Muscle layer of duodenum (tissue), 2 donors: ENCODE measurements at regions not wholly inside any gene's neighbourhood (a gene's known extent, or its start where the extent isn't known, plus 50 kb on each side); places are given as distances from the start of the nearest gene placed in this dataset.

ENCODE experiments used
- H3K27ac ChIP-seq: one replicate; pipeline ENCODE4 v1.7.0; 2013; ENCODE audit warnings: mild to moderate bottlenecking, low read length
- H3K27me3 ChIP-seq: one replicate; pipeline ENCODE4 v1.7.0; 2013; ENCODE audit warnings: low read depth, mild to moderate bottlenecking, control low read depth, low read length
- H3K36me3 ChIP-seq, 2 donors: one replicate each; pipeline ENCODE4 v1.7.0; 2013; ENCODE audit warnings: low read length in 2 of 2, control low read depth in 1 of 2, mild to moderate bottlenecking in 1 of 2; ENCODE audit not compliant: insufficient read depth in 2 of 2, control insufficient read depth in 1 of 2
- H3K4me1 ChIP-seq, 2 donors: one replicate each; pipeline ENCODE4 v1.7.0; 2013; ENCODE audit warnings: low read length in 2 of 2, mild to moderate bottlenecking in 2 of 2, control low read depth in 1 of 2, moderate library complexity in 1 of 2; ENCODE audit not compliant: insufficient read depth in 2 of 2, control insufficient read depth in 1 of 2
- H3K4me3 ChIP-seq, 2 donors: one replicate each; pipeline ENCODE4 v1.7.0; 2013; ENCODE audit warnings: low read length in 2 of 2, low read depth in 1 of 2, mild to moderate bottlenecking in 1 of 2
- H3K9me3 ChIP-seq, 2 donors: one replicate each; pipeline ENCODE4 v1.7.0; 2013; ENCODE audit warnings: low read length in 2 of 2, control low read depth in 1 of 2, mild to moderate bottlenecking in 1 of 2; ENCODE audit not compliant: control insufficient read depth in 1 of 2
- donor health status: healthy.

DNA sequence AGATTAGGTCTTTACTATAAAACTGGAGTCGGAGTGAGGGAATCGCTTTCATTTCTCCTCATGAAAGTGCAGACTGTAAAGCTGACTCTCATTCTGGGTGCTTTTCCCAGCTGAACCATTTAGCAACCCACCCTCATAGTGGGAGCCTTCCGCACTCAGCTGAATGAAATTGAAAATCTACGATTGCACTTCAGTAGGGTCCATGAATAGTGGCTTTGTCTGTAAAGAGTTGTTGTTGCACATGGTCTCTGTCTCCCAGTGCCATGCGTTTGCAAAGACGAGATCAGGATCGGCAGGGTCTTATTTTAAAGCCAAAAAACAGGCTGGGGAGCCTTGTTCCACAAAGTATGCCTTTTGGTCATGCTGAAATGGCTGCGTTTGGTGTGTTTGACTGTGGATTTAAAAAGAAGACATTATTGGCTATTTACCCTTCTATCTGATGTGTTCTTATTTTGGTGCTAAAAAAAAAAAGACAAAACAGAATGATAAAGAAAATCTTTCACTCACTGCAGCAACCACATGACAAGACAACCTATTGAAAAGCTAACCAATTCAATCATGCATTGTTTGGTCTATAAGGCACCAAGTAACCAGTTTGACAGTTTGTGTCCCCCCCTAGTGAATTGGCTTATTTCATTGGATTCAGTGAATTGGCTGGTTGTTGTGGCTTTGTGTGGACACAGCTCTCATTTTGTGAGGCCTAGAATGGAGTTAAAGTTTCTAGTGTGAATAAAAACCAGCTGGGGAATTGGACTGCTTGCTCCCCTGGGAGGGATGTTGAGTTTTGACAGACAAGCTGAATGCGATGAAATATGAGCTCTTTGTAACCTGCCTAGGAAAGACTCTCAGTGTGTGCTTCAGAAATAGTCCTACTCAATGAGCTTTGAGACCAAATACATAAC, 65.6 kb downstream of the ARHGAP35 start:
- Histone ChIP-seq H3K27me3 (no peaks in the 10 kb centered on the region), H3K36me3 (peaks cover 12 to 14% of the 10 kb centered on the region in 2 donors), H3K4me3 (no peak overlapping the region), H3K27ac (no peak overlapping the region), H3K4me1 (peaks cover 27 to 39% of the 10 kb centered on the region in 2 donors), H3K9me3 (no peaks in the 10 kb centered on the region)

GRCh38 chr19:46927106-46927505, 66.3 kb downstream of the ARHGAP35 start:
- Histone ChIP-seq H3K4me3 (no peak overlapping the region), H3K4me1 (peaks cover 27 to 39% of the 10 kb centered on the region in 2 donors), H3K27ac (no peak overlapping the region)

DNA sequence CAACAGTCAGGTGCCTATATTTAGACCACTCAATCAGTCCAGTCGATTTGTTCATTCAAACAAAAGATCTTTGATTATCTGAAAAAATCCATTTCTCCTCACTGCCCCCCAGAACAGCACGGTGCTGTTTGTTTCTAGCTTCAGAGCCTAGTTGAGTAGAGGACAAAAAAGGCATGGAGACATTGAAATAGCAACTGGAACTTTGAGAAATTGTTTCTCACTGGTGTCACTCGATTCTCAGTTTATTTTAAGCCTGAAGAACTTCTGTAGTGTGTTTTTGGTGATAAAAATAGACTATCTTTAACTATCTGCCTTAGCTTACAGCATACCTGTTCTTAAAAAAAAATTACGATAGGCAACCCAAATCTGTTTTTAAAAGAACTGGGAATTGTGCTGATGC, 67.1 kb downstream of the ARHGAP35 start:
- Histone ChIP-seq H3K36me3 (no peaks in the 10 kb centered on the region), H3K4me1 (peaks cover 27 to 39% of the 10 kb centered on the region in 2 donors), H3K9me3 (no peaks in the 10 kb centered on the region), H3K4me3 (no peak overlapping the region), H3K27me3 (no peaks in the 10 kb centered on the region), H3K27ac (no peak overlapping the region)

More at GRCh38 chr19:46927106-46927505, 66.3 kb downstream of the ARHGAP35 start:
- no peaks in the 10 kb centered on the region for H3K9me3 ChIP-seq
- no peaks in the 10 kb centered on the region for H3K27me3 ChIP-seq
- peaks cover 5 to 7% of the 10 kb centered on the region in 2 donors for H3K36me3 ChIP-seq

- H3K27me3 ChIP-seq: no peaks in the 10 kb centered on the region
- H3K36me3 ChIP-seq: no peaks in the 10 kb centered on the region
- peaks cover 27 to 38% of the 10 kb centered on the region in 2 donors for H3K4me1 ChIP-seq
- no peak overlapping the region for H3K4me3 ChIP-seq
- H3K9me3 ChIP-seq: no peaks in the 10 kb centered on the region
- no peak overlapping the region for H3K27ac ChIP-seq
These were observed 68.2 kb downstream of the ARHGAP35 start for GRCh38 chr19:46928951-46929350.

- Histone ChIP-seq H3K27ac (peak overlapping the region; percentile 16), H3K36me3 (no peaks in the 10 kb centered on the region), H3K27me3 (no peaks in the 10 kb centered on the region), H3K4me1 (peaks cover 5 to 16% of the 10 kb centered on the region in 2 donors), H3K9me3 (no peaks in the 10 kb centered on the region), H3K4me3 (no peak overlapping the region)
These were observed 70.4 kb downstream of the ARHGAP35 start for GRCh38 chr19:46931202-46931601.

- Histone ChIP-seq H3K4me3 (no peak overlapping the region), H3K9me3 (no peaks in the 10 kb centered on the region), H3K4me1 (peaks cover under 1 to 12% of the 10 kb centered on the region in 2 donors), H3K27me3 (no peaks in the 10 kb centered on the region), H3K36me3 (no peaks in the 10 kb centered on the region), H3K27ac (no peak overlapping the region)
These were observed 71.5 kb downstream of the ARHGAP35 start for GRCh38 chr19:46932346-46932745.

DNA sequence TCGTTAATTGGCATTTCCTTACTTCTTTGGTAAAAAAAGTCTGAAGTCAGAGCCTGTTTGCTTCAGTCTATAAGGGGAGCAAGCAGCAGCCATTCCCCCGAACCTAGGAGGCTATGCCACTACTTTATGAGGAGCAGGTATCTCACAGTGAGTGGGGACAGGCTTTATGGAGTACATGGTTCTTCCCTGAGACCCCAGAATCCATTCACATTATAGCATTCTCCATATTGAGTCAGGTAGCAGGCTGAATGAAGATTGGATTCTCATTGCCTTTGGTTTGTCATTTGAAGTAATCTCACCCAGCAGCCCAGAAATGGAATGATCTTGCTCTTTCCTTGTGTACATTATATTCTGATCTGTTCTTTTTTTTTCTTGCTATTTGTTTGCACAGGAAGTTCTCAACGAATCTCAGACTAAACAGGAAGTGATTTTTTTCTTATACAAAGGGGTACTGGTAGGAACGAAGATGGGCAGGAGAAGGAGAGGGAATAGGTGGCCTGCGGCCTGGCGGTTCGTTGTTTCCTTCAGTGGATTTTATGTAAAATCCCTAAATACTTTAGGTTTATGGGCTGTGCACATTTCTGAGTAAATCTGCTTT, 74.4 kb downstream of the ARHGAP35 start:
- Histone ChIP-seq H3K4me3 (no peak overlapping the region), H3K27me3 (no peaks in the 10 kb centered on the region), H3K9me3 (no peaks in the 10 kb centered on the region), H3K4me1 (no peaks in the 10 kb centered on the region), H3K36me3 (peaks cover 0 to 3% of the 10 kb centered on the region in 2 donors), H3K27ac (no peak overlapping the region)

- peaks cover 3% of the 10 kb centered on the region in 2 donors for H3K36me3 ChIP-seq
- H3K27ac ChIP-seq: no peak overlapping the region
- H3K27me3 ChIP-seq: no peaks in the 10 kb centered on the region
- no peak overlapping the region for H3K4me3 ChIP-seq
- peaks cover 15 to 19% of the 10 kb centered on the region in 2 donors for H3K4me1 ChIP-seq
- no peaks in the 10 kb centered on the region for H3K9me3 ChIP-seq
These were observed 76.3 kb upstream of the NPAS1 start for GRCh38 chr19:46943150-46943946.

GRCh38 chr19:46944123-46944748, 75.4 kb upstream of the NPAS1 start:
- peaks cover 15 to 19% of the 10 kb centered on the region in 2 donors for H3K4me1 ChIP-seq
- peaks cover 3% of the 10 kb centered on the region in 2 donors for H3K36me3 ChIP-seq
- H3K27me3 ChIP-seq: no peaks in the 10 kb centered on the region
- no peaks in the 10 kb centered on the region for H3K9me3 ChIP-seq
- no peak overlapping the region for H3K27ac ChIP-seq
- no peak overlapping the region for H3K4me3 ChIP-seq

DNA sequence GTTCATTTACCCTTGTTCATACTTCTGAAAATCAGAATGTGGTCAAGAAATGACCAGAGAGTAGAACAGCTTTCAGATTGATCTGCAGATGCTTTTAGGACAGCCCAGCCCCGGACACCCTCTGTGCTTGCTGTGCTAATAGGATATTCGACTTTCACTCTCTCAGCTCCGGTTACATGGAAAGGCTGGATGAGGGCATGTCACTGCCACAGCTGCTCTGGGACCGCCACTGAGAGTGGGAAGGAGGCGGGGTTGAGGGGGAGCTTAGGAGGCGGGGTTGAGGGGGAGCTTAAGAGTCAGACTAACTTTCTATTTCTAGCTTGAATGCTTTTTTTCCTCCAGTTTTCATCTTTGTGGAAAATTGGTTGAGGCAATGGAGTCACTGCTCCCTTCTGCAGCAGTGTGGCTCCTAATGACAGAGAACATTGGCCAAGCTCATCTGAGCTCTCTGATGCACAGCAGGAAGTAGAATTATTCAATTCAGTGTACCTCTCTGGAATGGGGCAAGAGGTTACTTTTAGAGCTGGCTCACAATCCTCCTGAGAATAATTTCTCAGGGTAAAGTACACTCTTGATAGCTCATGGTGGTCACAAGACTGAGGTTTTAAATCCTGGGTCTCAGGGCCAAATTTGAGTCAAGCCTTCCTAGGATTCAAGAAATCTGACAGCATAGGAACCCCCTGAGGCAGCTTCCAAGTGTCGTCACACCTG, 74.6 kb upstream of the NPAS1 start:
- H3K36me3 ChIP-seq: peaks cover 0 to 3% of the 10 kb centered on the region in 2 donors
- no peaks in the 10 kb centered on the region for H3K9me3 ChIP-seq
- H3K27ac ChIP-seq: peak overlapping the region; percentile 61
- H3K27me3 ChIP-seq: no peaks in the 10 kb centered on the region
- peak overlapping the region in 1 of 2 donors; percentile 11 for H3K4me3 ChIP-seq
- peaks cover 15 to 19% of the 10 kb centered on the region in 2 donors for H3K4me1 ChIP-seq
